Mesothelial cell of epicardium (in vitro differentiated cells): ENCODE measurements at regions not wholly inside any gene's neighbourhood (a gene's known extent, or its start where the extent isn't known, plus 50 kb on each side); places are given as distances from the start of the nearest gene placed in this dataset.

Experiments used
- DNase-seq, 2 experiments: peaks; one replicate each; pipeline ENCODE4 v3.0.0; 2021; ENCODE audit warnings: low spot score in 2 of 2; ENCODE audit not compliant: unreplicated experiment in 2 of 2
- H3K27ac Mint-ChIP-seq: 2 replicates; pipeline ENCODE4 v1.8.0; 2021; ENCODE audit warnings: mixed read lengths
- H3K27me3 Mint-ChIP-seq: 2 replicates; pipeline ENCODE4 v1.8.0; 2021; ENCODE audit warnings: low read depth, mixed read lengths
- H3K36me3 Mint-ChIP-seq: 2 replicates; pipeline ENCODE4 v1.8.0; 2021; ENCODE audit warnings: mixed read lengths
- H3K4me1 Mint-ChIP-seq: 2 replicates; pipeline ENCODE4 v1.8.0; 2021; ENCODE audit warnings: mixed read lengths
- H3K4me3 Mint-ChIP-seq: 2 replicates; pipeline ENCODE4 v1.8.0; 2021; ENCODE audit warnings: mild to moderate bottlenecking, moderate library complexity, mixed read lengths
- H3K9me3 Mint-ChIP-seq: 2 replicates; pipeline ENCODE4 v1.8.0; 2021; ENCODE audit warnings: mixed read lengths
- TF ChIP-seq, protein P1 (sequence below): fragments of 200-600 bp; sonication (generic); IDR thresholded peaks from one replicate; pipeline ENCODE4 v1.5.0; 2021; ENCODE audit warnings: antibody characterized with exemption; ENCODE audit not compliant: unreplicated experiment

DNA sequence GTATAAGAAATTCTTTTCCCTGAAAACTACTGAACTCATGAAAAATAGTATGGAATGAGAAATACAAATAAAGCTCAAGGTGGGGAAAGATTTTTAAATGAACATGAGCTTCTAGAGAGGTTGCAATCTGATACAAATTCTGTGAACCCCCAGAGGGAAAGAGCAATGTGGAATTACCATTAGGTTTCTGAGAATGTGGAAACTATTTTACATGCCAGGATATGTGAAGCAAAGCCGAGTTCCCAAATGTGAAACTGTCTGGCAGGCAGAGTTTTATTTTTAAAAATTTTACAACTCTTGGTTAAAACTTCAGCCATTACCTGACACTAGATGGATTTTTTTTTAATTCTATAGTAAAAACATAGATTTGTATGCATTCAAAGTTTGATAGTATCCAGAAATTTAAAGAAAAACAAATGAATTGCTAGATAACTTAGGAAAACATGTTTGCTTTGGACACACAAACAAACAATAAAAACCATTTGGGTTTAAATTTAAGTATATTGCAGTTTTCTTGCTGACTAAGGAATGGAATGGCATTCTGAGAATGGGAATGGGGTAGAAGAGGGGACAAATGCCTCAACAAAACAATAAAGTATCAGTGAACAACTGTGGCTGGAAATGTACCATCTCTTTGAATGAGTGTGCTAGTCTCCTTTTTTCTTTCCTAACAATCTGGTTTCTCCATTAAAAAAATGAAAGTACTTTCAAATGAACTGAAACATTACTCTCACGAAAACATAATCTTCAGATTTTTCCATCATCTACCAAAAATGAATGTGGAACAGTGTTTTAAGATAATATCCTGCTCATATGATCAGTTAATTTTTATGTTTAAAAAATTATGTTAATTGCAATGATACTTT, 99.6 kb downstream of the PCDH18 start:
- H3K27ac Mint-ChIP-seq = no peak overlapping the region
- no peak overlapping the region for H3K4me3 Mint-ChIP-seq
- no peak for DNase-seq
- TF ChIP-seq, protein P1, sequence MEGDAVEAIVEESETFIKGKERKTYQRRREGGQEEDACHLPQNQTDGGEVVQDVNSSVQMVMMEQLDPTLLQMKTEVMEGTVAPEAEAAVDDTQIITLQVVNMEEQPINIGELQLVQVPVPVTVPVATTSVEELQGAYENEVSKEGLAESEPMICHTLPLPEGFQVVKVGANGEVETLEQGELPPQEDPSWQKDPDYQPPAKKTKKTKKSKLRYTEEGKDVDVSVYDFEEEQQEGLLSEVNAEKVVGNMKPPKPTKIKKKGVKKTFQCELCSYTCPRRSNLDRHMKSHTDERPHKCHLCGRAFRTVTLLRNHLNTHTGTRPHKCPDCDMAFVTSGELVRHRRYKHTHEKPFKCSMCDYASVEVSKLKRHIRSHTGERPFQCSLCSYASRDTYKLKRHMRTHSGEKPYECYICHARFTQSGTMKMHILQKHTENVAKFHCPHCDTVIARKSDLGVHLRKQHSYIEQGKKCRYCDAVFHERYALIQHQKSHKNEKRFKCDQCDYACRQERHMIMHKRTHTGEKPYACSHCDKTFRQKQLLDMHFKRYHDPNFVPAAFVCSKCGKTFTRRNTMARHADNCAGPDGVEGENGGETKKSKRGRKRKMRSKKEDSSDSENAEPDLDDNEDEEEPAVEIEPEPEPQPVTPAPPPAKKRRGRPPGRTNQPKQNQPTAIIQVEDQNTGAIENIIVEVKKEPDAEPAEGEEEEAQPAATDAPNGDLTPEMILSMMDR = no peak
- H3K27me3 Mint-ChIP-seq = no peaks in the 10 kb centered on the region
- peaks cover 1% of the 10 kb centered on the region for H3K36me3 Mint-ChIP-seq
- H3K4me1 Mint-ChIP-seq = peaks cover 11% of the 10 kb centered on the region
- H3K9me3 Mint-ChIP-seq = peaks cover 14% of the 10 kb centered on the region

DNA sequence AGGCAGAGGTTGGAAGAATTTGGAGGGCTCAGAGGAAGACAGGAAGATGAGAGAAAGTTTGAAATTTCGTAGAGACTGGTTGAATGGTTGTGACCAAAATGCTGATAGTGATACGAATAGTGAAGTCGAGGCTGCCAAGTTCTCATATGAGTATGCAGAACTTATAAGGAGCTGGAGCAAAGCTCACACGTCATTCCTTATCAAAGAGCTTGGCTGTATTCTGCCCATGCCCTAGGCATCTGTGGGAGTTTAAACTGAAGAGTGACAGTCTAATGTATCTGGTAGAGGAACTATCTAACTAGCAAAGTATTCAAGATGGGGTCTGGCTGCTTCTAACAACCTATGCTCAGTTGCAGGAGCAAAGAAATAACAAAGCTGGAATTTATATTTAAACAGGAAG, 102.1 kb downstream of the PCDH18 start:
- DNase-seq = no peak
- H3K9me3 Mint-ChIP-seq = peaks cover 14% of the 10 kb centered on the region
- no peak overlapping the region for H3K27ac Mint-ChIP-seq
- TF ChIP-seq, protein P1 = no peak
- H3K27me3 Mint-ChIP-seq = no peaks in the 10 kb centered on the region
- H3K36me3 Mint-ChIP-seq = peaks cover 1% of the 10 kb centered on the region
- peaks cover 2% of the 10 kb centered on the region for H3K4me1 Mint-ChIP-seq
- H3K4me3 Mint-ChIP-seq = no peak overlapping the region

DNA sequence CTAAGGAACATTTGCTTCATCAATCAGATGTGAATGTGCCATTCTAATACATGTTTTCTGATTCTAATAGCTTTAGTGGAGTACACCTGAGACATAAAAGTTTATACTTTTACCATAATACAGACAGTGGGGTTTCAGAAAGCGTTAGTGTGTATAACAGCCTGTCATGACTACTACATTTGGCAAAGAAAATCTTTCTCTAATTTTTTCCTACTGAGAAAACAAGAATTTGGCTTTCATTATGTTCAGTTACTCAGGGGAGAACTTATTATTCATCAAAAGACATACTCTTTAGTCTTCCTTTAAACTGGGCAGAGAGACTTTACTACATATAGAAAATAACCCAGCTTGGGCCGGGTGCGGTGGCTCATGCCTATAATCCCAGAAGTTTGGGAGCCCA, 104.9 kb downstream of the PCDH18 start:
- no peak overlapping the region for H3K4me3 Mint-ChIP-seq
- H3K27ac Mint-ChIP-seq = no peak overlapping the region
- H3K4me1 Mint-ChIP-seq = peaks cover 2% of the 10 kb centered on the region
- DNase-seq = no peak
- peaks cover 1% of the 10 kb centered on the region for H3K36me3 Mint-ChIP-seq
- TF ChIP-seq, protein P1 = no peak
- no peaks in the 10 kb centered on the region for H3K27me3 Mint-ChIP-seq
- H3K9me3 Mint-ChIP-seq = peaks cover 18% of the 10 kb centered on the region

DNA sequence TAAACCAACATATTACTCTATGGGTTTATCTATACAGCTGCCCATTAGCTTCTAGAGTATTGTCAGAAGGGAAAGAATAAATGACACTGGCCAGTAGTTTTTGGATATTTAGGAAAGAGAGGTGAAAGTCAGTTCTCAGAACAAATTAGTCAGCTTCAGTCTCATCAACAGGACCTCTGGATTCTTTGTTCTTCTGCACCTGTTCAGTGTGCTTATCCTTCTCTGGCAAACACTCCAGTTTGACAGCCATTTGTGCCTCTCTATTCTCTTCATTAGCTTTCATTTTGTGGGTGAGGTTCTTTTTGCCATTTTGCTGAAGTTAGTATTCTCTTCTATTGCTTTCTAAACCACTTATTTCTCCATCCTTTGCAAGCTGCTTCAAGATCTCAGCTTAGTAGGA, 107.0 kb downstream of the PCDH18 start:
- Mint-ChIP-seq H3K4me1 (no peaks in the 10 kb centered on the region), H3K36me3 (no peaks in the 10 kb centered on the region), H3K27me3 (no peaks in the 10 kb centered on the region), H3K4me3 (no peak overlapping the region), H3K27ac (no peak overlapping the region), H3K9me3 (peaks cover 10% of the 10 kb centered on the region)
- TF ChIP-seq, protein P1 = no peak
- DNase-seq = no peak

DNA sequence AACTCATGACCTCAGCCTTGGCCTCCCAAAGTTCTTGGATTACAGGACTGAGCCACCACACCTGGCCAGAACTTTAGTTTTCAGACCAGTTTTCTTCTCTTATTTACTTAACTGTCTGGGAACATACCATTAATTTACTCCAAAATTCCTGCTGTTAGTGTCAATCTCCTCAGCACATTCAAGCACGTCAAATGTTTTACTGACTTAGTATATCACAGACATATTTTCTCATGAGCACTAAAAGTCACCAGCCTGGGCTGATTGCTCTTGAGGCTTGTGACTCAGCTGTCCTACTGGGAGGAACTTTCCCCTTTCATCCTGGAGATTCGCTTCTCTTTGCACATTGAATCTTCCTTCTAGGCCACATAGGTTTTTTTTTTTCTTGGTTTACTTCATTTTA, 109.6 kb downstream of the PCDH18 start:
- Mint-ChIP-seq H3K4me3 (no peak overlapping the region), H3K36me3 (no peaks in the 10 kb centered on the region), H3K4me1 (no peaks in the 10 kb centered on the region), H3K27me3 (no peaks in the 10 kb centered on the region), H3K27ac (no peak overlapping the region), H3K9me3 (peaks cover 4% of the 10 kb centered on the region)
- TF ChIP-seq, protein P1 = no peak
- DNase-seq = no peak
